Keratinocyte (primary cell): ENCODE measurements at regions not wholly inside any gene's neighbourhood (a gene's known extent, or its start where the extent isn't known, plus 50 kb on each side); places are given as distances from the start of the nearest gene placed in this dataset.

Source experiments
- EZH2 ChIP-seq: IDR thresholded peaks from one replicate; pipeline ENCODE4 v1.6.1; 2012; ENCODE audit warnings: inconsistent platforms, mild to moderate bottlenecking, low read length, moderate library complexity
- TF ChIP-seq, protein P1 (sequence below), 3 experiments: IDR thresholded peaks in 1 of 3; conservative IDR thresholded peaks in 1 of 3; optimal IDR thresholded peaks in 1 of 3; 2 replicates in 2 of 3; 3 replicates in 1 of 3; pipeline versions ENCODE3 to v1.5.1; 2011; ENCODE audit warnings: low read length in 3 of 3, mild to moderate bottlenecking in 3 of 3, moderate library complexity in 2 of 3, control low read depth in 1 of 3, inconsistent platforms in 1 of 3; ENCODE audit not compliant: insufficient read depth in 2 of 3; ENCODE audit errors: extremely low read depth in 1 of 3

DNA sequence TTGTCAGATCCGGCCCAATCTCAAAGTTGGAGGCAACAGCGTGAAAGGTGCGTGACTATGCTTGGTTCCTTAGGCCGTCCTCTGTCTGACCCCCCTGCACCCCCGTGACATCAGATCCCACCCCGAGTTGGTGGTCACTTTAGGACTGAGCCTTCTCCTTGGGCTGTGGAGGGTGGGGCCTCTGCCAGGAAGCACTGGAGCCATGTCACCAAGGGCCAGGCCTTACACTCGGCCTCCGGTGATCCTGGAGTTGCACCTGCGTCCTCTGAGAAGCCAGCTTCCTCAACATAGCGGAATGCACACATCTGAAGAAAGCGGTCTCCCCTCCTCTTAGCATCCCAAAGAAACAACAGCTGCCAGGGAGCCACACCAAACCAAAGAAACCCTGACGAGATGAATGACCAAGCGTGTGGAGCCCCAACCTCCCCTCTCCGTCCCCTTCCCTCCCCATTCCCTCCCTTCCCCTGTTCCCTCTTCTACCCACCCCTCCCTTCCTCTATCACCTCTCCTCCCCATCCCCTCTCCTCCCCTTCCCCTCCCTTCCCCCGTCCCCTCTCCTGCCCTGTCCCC lies 182.6 kb downstream of the TTLL2 start:
- TF ChIP-seq, protein P1, sequence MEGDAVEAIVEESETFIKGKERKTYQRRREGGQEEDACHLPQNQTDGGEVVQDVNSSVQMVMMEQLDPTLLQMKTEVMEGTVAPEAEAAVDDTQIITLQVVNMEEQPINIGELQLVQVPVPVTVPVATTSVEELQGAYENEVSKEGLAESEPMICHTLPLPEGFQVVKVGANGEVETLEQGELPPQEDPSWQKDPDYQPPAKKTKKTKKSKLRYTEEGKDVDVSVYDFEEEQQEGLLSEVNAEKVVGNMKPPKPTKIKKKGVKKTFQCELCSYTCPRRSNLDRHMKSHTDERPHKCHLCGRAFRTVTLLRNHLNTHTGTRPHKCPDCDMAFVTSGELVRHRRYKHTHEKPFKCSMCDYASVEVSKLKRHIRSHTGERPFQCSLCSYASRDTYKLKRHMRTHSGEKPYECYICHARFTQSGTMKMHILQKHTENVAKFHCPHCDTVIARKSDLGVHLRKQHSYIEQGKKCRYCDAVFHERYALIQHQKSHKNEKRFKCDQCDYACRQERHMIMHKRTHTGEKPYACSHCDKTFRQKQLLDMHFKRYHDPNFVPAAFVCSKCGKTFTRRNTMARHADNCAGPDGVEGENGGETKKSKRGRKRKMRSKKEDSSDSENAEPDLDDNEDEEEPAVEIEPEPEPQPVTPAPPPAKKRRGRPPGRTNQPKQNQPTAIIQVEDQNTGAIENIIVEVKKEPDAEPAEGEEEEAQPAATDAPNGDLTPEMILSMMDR (optimal IDR thresholded peaks at IDR 0.05 in 1 of 3, IDR thresholded peaks at IDR 0.05 in 1 of 3, conservative IDR thresholded peaks at IDR 0.05 in 1 of 3; ENCODE audit: extremely low read depth in 1 of 3, insufficient read depth in 2 of 3, low read length in 3 of 3), result no peak
- no peak for TF ChIP-seq EZH2
